Esophagus muscularis mucosa (tissue), 3 donors: ENCODE measurements at regions not wholly inside any gene's neighbourhood (a gene's known extent, or its start where the extent isn't known, plus 50 kb on each side); places are given as distances from the start of the nearest gene placed in this dataset.
"Not testable (repeated sequence)": the region's sequence is repeated elsewhere in the genome, so short reads cannot be mapped to it uniquely, and the experiment has no call there.

Experiments
- CTCF ChIP-seq, 3 experiments: fragments of 200-600 bp in 2 of 3; fragments of 450-650 bp in 1 of 3; sonication (generic) in 2 of 3; IDR thresholded peaks; one replicate each; pipeline ENCODE4 v1.5.1; 2017 to 2019; ENCODE audit warnings: antibody characterized with exemption in 3 of 3, mild to moderate bottlenecking in 2 of 3, moderate library complexity in 1 of 3
- POLR2A ChIP-seq: fragments of 450-650 bp; IDR thresholded peaks from one replicate; pipeline ENCODE4 v1.6.1; 2017; ENCODE audit warnings: antibody characterized with exemption, moderate library complexity, mild to moderate bottlenecking, low read depth
- POLR2AphosphoS5 ChIP-seq, 2 donors: sonication (generic); formaldehyde crosslinking; IDR thresholded peaks; one replicate each; pipeline ENCODE4 v1.6.1; 2017; ENCODE audit warnings: antibody characterized with exemption in 2 of 2

- not testable (repeated sequence) for TF ChIP-seq CTCF (IDR thresholded peaks at IDR 0.05); POLR2A; POLR2AphosphoS5 (IDR thresholded peaks at IDR 0.05)
These were observed 52.7 kb upstream of the TSC22D1 start for GRCh38 chr13:44628826-44629225.
